ENCODE measurements at regions not wholly inside any gene's neighbourhood (a gene's known extent, or its start where the extent isn't known, plus 50 kb on each side); places are given as distances from the start of the nearest gene placed in this dataset.

DNA sequence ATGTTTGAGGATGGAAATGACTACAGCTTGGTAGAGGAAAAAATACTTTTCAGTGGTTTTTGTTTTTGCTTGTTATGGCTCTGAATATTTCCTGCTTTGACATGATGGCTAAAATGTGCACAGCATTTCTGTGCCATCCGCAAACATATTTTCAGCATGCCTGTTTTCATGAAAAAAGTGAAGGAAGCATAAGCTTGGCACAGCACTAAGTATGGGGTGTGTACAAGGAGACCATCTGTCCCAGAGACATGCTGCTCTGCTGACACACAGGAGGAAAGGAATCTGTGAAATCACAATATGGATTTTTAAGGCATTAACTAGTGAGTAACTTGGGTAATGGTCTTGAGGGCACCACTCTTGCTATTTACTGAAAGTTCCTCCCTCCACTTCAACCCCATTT is 595.5 kb downstream of the RWDD3 start:
- TF ChIP-seq, protein P1, sequence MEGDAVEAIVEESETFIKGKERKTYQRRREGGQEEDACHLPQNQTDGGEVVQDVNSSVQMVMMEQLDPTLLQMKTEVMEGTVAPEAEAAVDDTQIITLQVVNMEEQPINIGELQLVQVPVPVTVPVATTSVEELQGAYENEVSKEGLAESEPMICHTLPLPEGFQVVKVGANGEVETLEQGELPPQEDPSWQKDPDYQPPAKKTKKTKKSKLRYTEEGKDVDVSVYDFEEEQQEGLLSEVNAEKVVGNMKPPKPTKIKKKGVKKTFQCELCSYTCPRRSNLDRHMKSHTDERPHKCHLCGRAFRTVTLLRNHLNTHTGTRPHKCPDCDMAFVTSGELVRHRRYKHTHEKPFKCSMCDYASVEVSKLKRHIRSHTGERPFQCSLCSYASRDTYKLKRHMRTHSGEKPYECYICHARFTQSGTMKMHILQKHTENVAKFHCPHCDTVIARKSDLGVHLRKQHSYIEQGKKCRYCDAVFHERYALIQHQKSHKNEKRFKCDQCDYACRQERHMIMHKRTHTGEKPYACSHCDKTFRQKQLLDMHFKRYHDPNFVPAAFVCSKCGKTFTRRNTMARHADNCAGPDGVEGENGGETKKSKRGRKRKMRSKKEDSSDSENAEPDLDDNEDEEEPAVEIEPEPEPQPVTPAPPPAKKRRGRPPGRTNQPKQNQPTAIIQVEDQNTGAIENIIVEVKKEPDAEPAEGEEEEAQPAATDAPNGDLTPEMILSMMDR (IDR thresholded peaks at IDR 0.05 in 2 of 3, conservative IDR thresholded peaks at IDR 0.05 in 1 of 3; ENCODE audit: insufficient read depth in 2 of 3, low read depth in 1 of 3, low read length in 3 of 3), result no peak
- TF ChIP-seq SMC3 (conservative IDR thresholded peaks at IDR 0.05; ENCODE audit: insufficient read depth, low read depth, low read length) (no peak), EZH2 (IDR thresholded peaks at IDR 0.05; ENCODE audit: borderline replicate concordance, low read depth, low read length) (no peak), ETV1 (tag; conservative IDR thresholded peaks at IDR 0.05; ENCODE audit: low read depth) (no peak), FOSL1 (tag; conservative IDR thresholded peaks at IDR 0.05) (no peak), ZNF165 (CRISPR knock-in tag; IDR thresholded peaks at IDR 0.05; ENCODE audit: borderline replicate concordance) (no peak), TAF1 (IDR thresholded peaks at IDR 0.05; ENCODE audit: control insufficient read depth, extremely low read depth, insufficient read depth, low read length, severe bottlenecking) (no peak), ZNF347 (CRISPR knock-in tag; IDR thresholded peaks at IDR 0.05; ENCODE audit: low read depth) (no peak), NCOA2 (IDR thresholded peaks at IDR 0.05; ENCODE audit: partially characterized antibody in 2 of 2) (no peak), JUND (IDR thresholded peaks at IDR 0.05; ENCODE audit: borderline replicate concordance, low read depth, low read length) (no peak), JUND (tag; IDR thresholded peaks at IDR 0.05; ENCODE audit: borderline replicate concordance, low read depth, low read length) (no peak), MNT (conservative IDR thresholded peaks at IDR 0.05) (no peak), HDAC2 (IDR thresholded peaks at IDR 0.05) (no peak)
- TF ChIP-seq, protein P2, sequence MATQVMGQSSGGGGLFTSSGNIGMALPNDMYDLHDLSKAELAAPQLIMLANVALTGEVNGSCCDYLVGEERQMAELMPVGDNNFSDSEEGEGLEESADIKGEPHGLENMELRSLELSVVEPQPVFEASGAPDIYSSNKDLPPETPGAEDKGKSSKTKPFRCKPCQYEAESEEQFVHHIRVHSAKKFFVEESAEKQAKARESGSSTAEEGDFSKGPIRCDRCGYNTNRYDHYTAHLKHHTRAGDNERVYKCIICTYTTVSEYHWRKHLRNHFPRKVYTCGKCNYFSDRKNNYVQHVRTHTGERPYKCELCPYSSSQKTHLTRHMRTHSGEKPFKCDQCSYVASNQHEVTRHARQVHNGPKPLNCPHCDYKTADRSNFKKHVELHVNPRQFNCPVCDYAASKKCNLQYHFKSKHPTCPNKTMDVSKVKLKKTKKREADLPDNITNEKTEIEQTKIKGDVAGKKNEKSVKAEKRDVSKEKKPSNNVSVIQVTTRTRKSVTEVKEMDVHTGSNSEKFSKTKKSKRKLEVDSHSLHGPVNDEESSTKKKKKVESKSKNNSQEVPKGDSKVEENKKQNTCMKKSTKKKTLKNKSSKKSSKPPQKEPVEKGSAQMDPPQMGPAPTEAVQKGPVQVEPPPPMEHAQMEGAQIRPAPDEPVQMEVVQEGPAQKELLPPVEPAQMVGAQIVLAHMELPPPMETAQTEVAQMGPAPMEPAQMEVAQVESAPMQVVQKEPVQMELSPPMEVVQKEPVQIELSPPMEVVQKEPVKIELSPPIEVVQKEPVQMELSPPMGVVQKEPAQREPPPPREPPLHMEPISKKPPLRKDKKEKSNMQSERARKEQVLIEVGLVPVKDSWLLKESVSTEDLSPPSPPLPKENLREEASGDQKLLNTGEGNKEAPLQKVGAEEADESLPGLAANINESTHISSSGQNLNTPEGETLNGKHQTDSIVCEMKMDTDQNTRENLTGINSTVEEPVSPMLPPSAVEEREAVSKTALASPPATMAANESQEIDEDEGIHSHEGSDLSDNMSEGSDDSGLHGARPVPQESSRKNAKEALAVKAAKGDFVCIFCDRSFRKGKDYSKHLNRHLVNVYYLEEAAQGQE (IDR thresholded peaks at IDR 0.05; ENCODE audit: borderline replicate concordance), result no peak
- TF ChIP-seq, protein P2 (CRISPR knock-in tag; IDR thresholded peaks at IDR 0.05; ENCODE audit: low read depth), result no peak
- TF ChIP-seq, protein P3, sequence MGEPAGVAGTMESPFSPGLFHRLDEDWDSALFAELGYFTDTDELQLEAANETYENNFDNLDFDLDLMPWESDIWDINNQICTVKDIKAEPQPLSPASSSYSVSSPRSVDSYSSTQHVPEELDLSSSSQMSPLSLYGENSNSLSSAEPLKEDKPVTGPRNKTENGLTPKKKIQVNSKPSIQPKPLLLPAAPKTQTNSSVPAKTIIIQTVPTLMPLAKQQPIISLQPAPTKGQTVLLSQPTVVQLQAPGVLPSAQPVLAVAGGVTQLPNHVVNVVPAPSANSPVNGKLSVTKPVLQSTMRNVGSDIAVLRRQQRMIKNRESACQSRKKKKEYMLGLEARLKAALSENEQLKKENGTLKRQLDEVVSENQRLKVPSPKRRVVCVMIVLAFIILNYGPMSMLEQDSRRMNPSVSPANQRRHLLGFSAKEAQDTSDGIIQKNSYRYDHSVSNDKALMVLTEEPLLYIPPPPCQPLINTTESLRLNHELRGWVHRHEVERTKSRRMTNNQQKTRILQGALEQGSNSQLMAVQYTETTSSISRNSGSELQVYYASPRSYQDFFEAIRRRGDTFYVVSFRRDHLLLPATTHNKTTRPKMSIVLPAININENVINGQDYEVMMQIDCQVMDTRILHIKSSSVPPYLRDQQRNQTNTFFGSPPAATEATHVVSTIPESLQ (CRISPR knock-in tag; IDR thresholded peaks at IDR 0.05), result no peak
